ENCODE measurements at regions not wholly inside any gene's neighbourhood (a gene's known extent, or its start where the extent isn't known, plus 50 kb on each side); places are given as distances from the start of the nearest gene placed in this dataset.
A peak's percentile ranks its signal among the peaks of the same experiment; 100 is the strongest.

GRCh38 chr9:91040371-91041215 is 239.0 kb downstream of the SYK start:
- no peak for DNase-seq (ENCODE audit: low read depth)

- DNase-seq (ENCODE audit: low read depth) = no peak
These were observed 240.4 kb downstream of the SYK start for GRCh38 chr9:91042024-91042423.

GRCh38 chr9:91042541-91042940 is 240.9 kb downstream of the SYK start:
- no peak for DNase-seq (ENCODE audit: low read depth)

GRCh38 chr9:91043056-91043810 is 241.6 kb downstream of the SYK start:
- DNase-seq (ENCODE audit: low read depth) = no peak

- no peak for DNase-seq (ENCODE audit: low read depth)
These were observed 242.2 kb downstream of the SYK start for GRCh38 chr9:91043811-91044175.

- no peak for DNase-seq (ENCODE audit: low read depth)
These were observed 242.7 kb downstream of the SYK start for GRCh38 chr9:91044354-91044753.

- no peak for DNase-seq (ENCODE audit: low read depth)
These were observed 243.4 kb downstream of the SYK start for GRCh38 chr9:91045041-91045440.

- no peak for DNase-seq (ENCODE audit: low read depth)
These were observed 245.9 kb downstream of the SYK start for GRCh38 chr9:91047529-91047928.

- DNase-seq (ENCODE audit: low read depth) = no peak
These were observed 246.5 kb downstream of the SYK start for GRCh38 chr9:91047993-91048607.

GRCh38 chr9:91048749-91049148 is 247.1 kb downstream of the SYK start:
- no peak for DNase-seq (ENCODE audit: low read depth)

GRCh38 chr9:91053824-91054223 is 252.2 kb downstream of the SYK start:
- DNase-seq (ENCODE audit: low read depth) = no peak

- no peak for DNase-seq (ENCODE audit: low read depth)
These were observed 254.2 kb downstream of the SYK start for GRCh38 chr9:91055845-91056244.

- DNase-seq (ENCODE audit: low read depth) = no peak
These were observed 254.9 kb downstream of the SYK start for GRCh38 chr9:91056486-91056885.

- no peak for DNase-seq (ENCODE audit: low read depth)
These were observed 255.3 kb downstream of the SYK start for GRCh38 chr9:91056917-91057316.

- DNase-seq (ENCODE audit: low read depth) = no peak
These were observed 258.1 kb downstream of the SYK start for GRCh38 chr9:91059713-91060112.

GRCh38 chr9:91060520-91061343 is 259.1 kb downstream of the SYK start:
- peak; percentile 89 for DNase-seq (ENCODE audit: low read depth)

- no peak for DNase-seq (ENCODE audit: low read depth)
These were observed 259.9 kb downstream of the SYK start for GRCh38 chr9:91061506-91061905.

- DNase-seq (ENCODE audit: low read depth) = no peak
These were observed 260.7 kb downstream of the SYK start for GRCh38 chr9:91062281-91062680.

GRCh38 chr9:91063471-91063870 is 261.9 kb downstream of the SYK start:
- DNase-seq (ENCODE audit: low read depth) = no peak

- no peak for DNase-seq (ENCODE audit: low read depth)
These were observed 263.8 kb downstream of the SYK start for GRCh38 chr9:91065231-91066041.

GRCh38 chr9:91066042-91066415 is 264.4 kb downstream of the SYK start:
- DNase-seq (ENCODE audit: low read depth) = no peak

Data from non-pigmented ciliary epithelial cell (primary cell).